Bronchial epithelial cell (primary cell): ENCODE measurements at regions not wholly inside any gene's neighbourhood (a gene's known extent, or its start where the extent isn't known, plus 50 kb on each side); places are given as distances from the start of the nearest gene placed in this dataset.
"Not testable (repeated sequence)": the region's sequence is repeated elsewhere in the genome, so short reads cannot be mapped to it uniquely, and the experiment has no call there.

Experiments
- DNase-seq: peaks from one replicate; pipeline ENCODE4 v3.0.0-alpha.2; 2010; ENCODE audit warnings: low read depth
- FAIRE-seq: peaks from 2 replicates; lab custom pipeline; 2011; peaks lifted over from hg19 to GRCh38; lab: Jason Lieb, UNC
- H3K27me3 ChIP-seq: 2 replicates; pipeline ENCODE4 v1.5.1; 2011; ENCODE audit warnings: low read length; ENCODE audit not compliant: control insufficient read depth, insufficient read depth
- H3K36me3 ChIP-seq: 2 replicates; pipeline ENCODE4 v1.5.1; 2011; ENCODE audit warnings: low read length; ENCODE audit not compliant: control insufficient read depth, insufficient read depth
- H3K4me3 ChIP-seq: 2 replicates; pipeline ENCODE4 v1.5.1; 2011; ENCODE audit warnings: mild to moderate bottlenecking, low read depth, low read length, control low read depth
- TF ChIP-seq, protein P1 (sequence below): IDR thresholded peaks from 2 replicates; pipeline ENCODE4 v1.5.1; 2011; ENCODE audit warnings: mild to moderate bottlenecking, moderate library complexity, low read length, control low read depth, inconsistent platforms; ENCODE audit not compliant: insufficient read depth, severe bottlenecking

DNA sequence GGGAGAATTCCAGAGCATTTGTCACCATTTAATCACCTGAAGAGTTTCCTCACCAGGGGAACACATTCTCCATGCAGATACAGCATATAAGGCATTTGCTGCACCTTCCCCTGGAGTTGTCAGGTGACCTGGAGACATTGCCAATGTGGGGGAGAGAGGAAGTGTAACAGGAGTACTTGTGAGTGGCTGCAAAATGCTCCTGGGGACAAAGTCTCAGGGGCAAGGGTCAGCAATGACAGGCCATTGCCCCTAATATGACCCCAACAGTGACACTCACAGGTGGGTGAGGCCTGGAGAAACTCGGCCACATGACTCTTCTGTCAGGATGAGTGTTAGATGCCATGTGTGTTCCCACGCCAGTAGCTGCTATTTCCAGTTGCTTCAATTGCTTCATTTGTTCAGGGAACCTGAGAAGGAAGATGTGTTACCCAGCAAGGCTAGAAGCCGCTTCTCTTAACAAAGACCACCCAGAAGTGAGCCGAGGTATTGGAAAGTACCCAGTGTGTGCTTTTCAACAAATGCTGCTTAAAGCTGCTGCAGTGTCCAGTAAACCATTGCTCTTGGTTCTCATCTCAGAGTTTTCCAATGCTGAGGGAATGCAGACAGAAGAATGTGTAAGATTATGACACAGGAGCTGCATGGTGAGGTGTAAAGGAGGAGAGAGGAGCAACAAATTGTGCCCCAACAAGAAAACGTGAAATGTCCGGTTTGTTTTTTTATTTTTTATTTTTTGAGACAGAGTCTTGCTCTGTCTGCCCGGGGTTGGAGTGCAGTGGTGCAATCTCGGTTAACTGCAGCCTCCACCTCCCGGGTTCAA, 128.2 kb upstream of the SLC44A1 start:
- DNase-seq, result peak; percentile 44
- no peaks in the 10 kb centered on the region for H3K27me3 ChIP-seq
- TF ChIP-seq, protein P1, sequence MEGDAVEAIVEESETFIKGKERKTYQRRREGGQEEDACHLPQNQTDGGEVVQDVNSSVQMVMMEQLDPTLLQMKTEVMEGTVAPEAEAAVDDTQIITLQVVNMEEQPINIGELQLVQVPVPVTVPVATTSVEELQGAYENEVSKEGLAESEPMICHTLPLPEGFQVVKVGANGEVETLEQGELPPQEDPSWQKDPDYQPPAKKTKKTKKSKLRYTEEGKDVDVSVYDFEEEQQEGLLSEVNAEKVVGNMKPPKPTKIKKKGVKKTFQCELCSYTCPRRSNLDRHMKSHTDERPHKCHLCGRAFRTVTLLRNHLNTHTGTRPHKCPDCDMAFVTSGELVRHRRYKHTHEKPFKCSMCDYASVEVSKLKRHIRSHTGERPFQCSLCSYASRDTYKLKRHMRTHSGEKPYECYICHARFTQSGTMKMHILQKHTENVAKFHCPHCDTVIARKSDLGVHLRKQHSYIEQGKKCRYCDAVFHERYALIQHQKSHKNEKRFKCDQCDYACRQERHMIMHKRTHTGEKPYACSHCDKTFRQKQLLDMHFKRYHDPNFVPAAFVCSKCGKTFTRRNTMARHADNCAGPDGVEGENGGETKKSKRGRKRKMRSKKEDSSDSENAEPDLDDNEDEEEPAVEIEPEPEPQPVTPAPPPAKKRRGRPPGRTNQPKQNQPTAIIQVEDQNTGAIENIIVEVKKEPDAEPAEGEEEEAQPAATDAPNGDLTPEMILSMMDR, result no peak
- no peak overlapping the region for H3K4me3 ChIP-seq
- no peaks in the 10 kb centered on the region for H3K36me3 ChIP-seq
- FAIRE-seq, result peak; percentile 92

DNA sequence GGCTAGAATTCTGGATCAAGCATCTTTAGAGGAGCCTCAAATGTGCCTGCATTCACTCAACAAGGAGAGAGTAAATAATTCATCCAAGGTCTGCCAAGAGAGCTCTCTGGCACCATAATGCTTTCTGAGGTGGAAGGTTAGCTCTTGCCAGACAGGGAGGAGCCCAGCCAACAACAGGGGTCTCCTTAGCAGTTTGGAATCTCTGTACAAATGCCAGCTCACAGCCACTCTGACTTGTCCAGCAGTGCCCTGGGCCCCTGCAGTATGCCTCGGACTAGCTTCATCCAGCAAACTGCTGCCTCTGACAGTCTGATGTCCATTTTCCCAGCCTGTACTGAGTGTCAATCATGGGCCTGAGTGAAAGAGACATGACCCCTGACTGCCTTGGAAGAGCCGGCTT, 127.2 kb upstream of the SLC44A1 start:
- FAIRE-seq, result no peak
- no peaks in the 10 kb centered on the region for H3K36me3 ChIP-seq
- H3K27me3 ChIP-seq, result no peaks in the 10 kb centered on the region
- TF ChIP-seq, protein P1, result no peak
- no peak overlapping the region for H3K4me3 ChIP-seq
- no peak for DNase-seq

DNA sequence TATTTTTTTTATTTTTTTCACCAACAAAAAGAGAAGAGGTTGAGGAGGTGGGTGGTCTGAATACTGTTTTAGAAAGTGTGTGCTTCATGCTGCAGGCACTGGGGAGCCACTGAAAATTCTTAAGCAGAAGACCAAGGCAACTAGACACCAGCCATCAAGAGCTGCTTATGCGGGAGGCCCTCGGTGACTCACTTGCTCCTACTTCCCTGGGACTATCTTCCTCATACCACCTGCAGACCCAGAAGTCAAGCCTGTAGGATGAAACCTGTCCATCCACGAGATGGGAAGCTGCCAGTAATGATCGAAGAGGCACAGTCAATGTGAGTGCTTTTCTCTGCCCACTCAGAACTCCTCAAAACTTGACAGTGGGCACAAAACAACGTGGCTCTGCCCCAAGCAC, 125.8 kb upstream of the SLC44A1 start:
- FAIRE-seq (peak; percentile 60), DNase-seq (no peak)
- Histone ChIP-seq H3K36me3 (no peaks in the 10 kb centered on the region), H3K4me3 (no peak overlapping the region), H3K27me3 (no peaks in the 10 kb centered on the region)
- TF ChIP-seq, protein P1, result no peak

DNA sequence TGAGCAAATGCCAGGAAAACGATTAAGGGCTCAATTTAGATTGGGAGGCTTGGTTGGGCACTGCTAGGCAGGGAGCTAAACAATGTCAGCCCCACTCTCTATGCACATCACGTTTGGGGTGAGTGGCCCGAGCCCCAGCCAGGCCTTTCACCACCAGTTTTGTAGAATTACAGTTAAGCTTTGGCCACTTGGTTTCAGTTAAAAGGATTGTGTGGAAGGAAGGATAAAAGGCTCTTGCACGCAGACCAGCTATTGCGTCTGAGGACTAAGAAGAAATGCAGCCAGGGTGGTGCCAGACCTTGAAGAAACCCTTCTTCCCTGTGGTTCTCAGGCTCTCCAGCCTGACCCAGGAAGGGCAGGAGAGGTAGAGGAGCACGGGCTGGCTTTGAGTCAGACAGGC, 125.3 kb upstream of the SLC44A1 start:
- FAIRE-seq, result no peak
- DNase-seq, result no peak
- H3K27me3 ChIP-seq, result no peaks in the 10 kb centered on the region
- H3K36me3 ChIP-seq, result no peaks in the 10 kb centered on the region
- no peak overlapping the region for H3K4me3 ChIP-seq
- TF ChIP-seq, protein P1, result no peak

DNA sequence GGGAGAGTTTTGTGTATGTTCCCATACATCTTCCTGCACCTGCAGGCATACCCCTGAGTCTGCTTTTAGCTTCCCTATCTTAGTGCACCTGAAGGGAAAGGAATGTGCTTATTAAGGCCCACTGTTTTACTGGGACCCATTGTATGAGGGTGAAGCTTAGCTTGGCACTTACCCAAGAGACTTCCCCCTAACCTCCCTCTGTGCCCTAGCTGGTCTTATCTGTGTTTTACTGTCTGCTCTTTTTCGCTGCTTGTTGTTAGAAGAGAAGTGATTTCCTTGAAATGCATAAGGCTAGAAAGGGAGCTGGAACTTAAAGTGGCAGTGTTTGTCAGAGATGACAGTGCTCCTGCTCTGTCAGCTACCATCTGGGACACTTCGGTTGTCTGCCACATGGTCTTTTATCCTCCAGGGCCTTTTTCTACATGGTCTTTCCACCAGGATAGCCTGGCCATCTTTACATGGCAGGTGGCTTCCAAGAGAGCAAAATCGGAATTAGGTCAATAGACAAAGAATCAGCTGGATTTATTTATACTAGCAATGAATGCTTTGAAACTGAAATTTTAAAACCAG, 122.5 kb upstream of the SLC44A1 start:
- no peak for FAIRE-seq
- Histone ChIP-seq H3K36me3 (no peaks in the 10 kb centered on the region), H3K27me3 (no peaks in the 10 kb centered on the region), H3K4me3 (no peak overlapping the region)
- DNase-seq, result no peak
- TF ChIP-seq, protein P1, result no peak

DNA sequence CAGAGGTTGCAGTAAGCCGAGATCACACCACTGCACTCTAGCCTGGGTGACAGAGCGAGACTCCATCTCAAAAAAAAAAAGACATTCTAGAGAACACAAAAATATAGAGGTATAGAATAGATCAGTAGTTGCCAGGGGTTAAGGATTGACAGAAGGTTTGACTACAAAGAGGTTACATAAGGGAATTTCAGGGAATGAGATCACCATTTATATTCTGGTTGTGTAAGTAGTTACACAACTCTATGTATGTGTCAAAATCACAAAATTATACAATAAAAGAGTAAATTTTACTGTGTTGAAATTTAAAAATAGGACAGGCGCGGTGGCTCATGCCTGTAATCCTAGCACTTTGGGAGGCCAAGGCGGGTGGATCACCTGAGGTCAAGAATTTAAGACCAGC, 119.9 kb upstream of the SLC44A1 start:
- not testable (repeated sequence) for H3K4me3 ChIP-seq, FAIRE-seq, H3K27me3 ChIP-seq, H3K36me3 ChIP-seq
- peak; percentile 17 for DNase-seq
